HL-60 (cell line): ENCODE measurements at regions not wholly inside any gene's neighbourhood (a gene's known extent, or its start where the extent isn't known, plus 50 kb on each side); places are given as distances from the start of the nearest gene placed in this dataset.

ENCODE experiments used
- CTCF ChIP-seq: IDR thresholded peaks from one replicate; pipeline ENCODE4 v1.5.1; 2011; ENCODE audit warnings: low read length, control low read depth, inconsistent platforms; ENCODE audit not compliant: insufficient read depth
- GABPA ChIP-seq: IDR thresholded peaks from 2 replicates; pipeline ENCODE4 v1.6.1; 2012; ENCODE audit warnings: low read depth
- POLR2AphosphoS5 ChIP-seq: IDR thresholded peaks from 2 replicates; pipeline ENCODE4 v1.6.1; 2012; ENCODE audit warnings: low read depth

GRCh38 chr2:163919717-163920116 is 183.9 kb upstream of the FIGN start:
- TF ChIP-seq POLR2AphosphoS5 (no peak), CTCF (no peak), GABPA (no peak)
